H9 (cell line): ENCODE measurements at regions not wholly inside any gene's neighbourhood (a gene's known extent, or its start where the extent isn't known, plus 50 kb on each side); places are given as distances from the start of the nearest gene placed in this dataset.

Experiments used
- DNase-seq: peaks from one replicate; pipeline ENCODE4 v3.0.0-alpha.2; 2017
- H2AFZ ChIP-seq: one replicate; pipeline ENCODE4 v1.6.1; 2013; ENCODE audit warnings: mild to moderate bottlenecking, low read length, control low read depth, moderate library complexity
- H2AK5ac ChIP-seq: 2 replicates; pipeline ENCODE4 v1.6.1; 2013; ENCODE audit warnings: low read length, control low read depth, mixed read lengths; ENCODE audit not compliant: insufficient read length
- H2BK120ac ChIP-seq: one replicate; pipeline ENCODE4 v1.6.1; 2013; ENCODE audit warnings: low read depth, mild to moderate bottlenecking, low read length, control low read depth, inconsistent platforms; ENCODE audit not compliant: poor library complexity, severe bottlenecking
- H2BK12ac ChIP-seq: 2 replicates; pipeline ENCODE4 v1.6.1; 2013; ENCODE audit warnings: low read length, control low read depth, mixed read lengths, low read depth; ENCODE audit not compliant: insufficient read length
- H2BK15ac ChIP-seq: 2 replicates; pipeline ENCODE4 v1.6.1; 2013; ENCODE audit warnings: low read depth, low read length, control low read depth
- H2BK20ac ChIP-seq: one replicate; pipeline ENCODE4 v1.6.1; 2013; ENCODE audit warnings: low read depth, mild to moderate bottlenecking, low read length, control low read depth, inconsistent platforms; ENCODE audit not compliant: poor library complexity, severe bottlenecking
- H2BK5ac ChIP-seq: 2 replicates; pipeline ENCODE4 v1.6.1; 2013; ENCODE audit warnings: low read length, control low read depth, mixed read lengths; ENCODE audit not compliant: insufficient read length
- H3K14ac ChIP-seq: 2 replicates; pipeline ENCODE4 v1.6.1; 2013; ENCODE audit warnings: low read length, control low read depth; ENCODE audit not compliant: insufficient read depth
- H3K18ac ChIP-seq: 2 replicates; pipeline ENCODE4 v1.6.1; 2013; ENCODE audit warnings: low read depth, mild to moderate bottlenecking, mixed read lengths, low read length, control low read depth; ENCODE audit not compliant: insufficient read length
- H3K23ac ChIP-seq: 2 replicates; pipeline ENCODE4 v1.6.1; 2013; ENCODE audit warnings: low read length, control low read depth, mixed read lengths, low read depth; ENCODE audit not compliant: insufficient read length
- H3K23me2 ChIP-seq: 2 replicates; pipeline ENCODE4 v1.6.1; 2013; ENCODE audit warnings: low read depth, mild to moderate bottlenecking, mixed read lengths, low read length, control low read depth; ENCODE audit not compliant: insufficient read length, poor library complexity, severe bottlenecking
- H3K27ac ChIP-seq: 2 replicates; pipeline ENCODE4 v1.5.1; 2013; ENCODE audit warnings: low read length, control low read depth, mixed read lengths, low read depth; ENCODE audit not compliant: insufficient read length
- H3K27me3 ChIP-seq: 2 replicates; pipeline ENCODE4 v1.6.1; 2013; ENCODE audit warnings: low read length, control low read depth, inconsistent platforms; ENCODE audit not compliant: insufficient read depth
- H3K4ac ChIP-seq: 2 replicates; pipeline ENCODE4 v1.6.1; 2013; ENCODE audit warnings: low read depth, mild to moderate bottlenecking, control low read depth, inconsistent platforms, low read length, moderate library complexity
- H3K4me1 ChIP-seq: 2 replicates; pipeline ENCODE4 v1.6.1; 2013; ENCODE audit warnings: low read length, control low read depth, inconsistent platforms; ENCODE audit not compliant: insufficient read depth
- H3K4me2 ChIP-seq: 2 replicates; pipeline ENCODE4 v1.6.1; 2013; ENCODE audit warnings: low read length, control low read depth, mixed read lengths; ENCODE audit not compliant: insufficient read length, insufficient read depth
- H3K56ac ChIP-seq: 2 replicates; pipeline ENCODE4 v1.6.1; 2013; ENCODE audit warnings: low read depth, mild to moderate bottlenecking, mixed read lengths, low read length, control low read depth; ENCODE audit not compliant: insufficient read length
- H3K79me1 ChIP-seq: 2 replicates; pipeline ENCODE4 v1.6.1; 2013; ENCODE audit warnings: low read depth, mild to moderate bottlenecking, moderate library complexity, low read length, control low read depth, inconsistent platforms; ENCODE audit not compliant: insufficient read depth, poor library complexity, severe bottlenecking
- H3K79me2 ChIP-seq: 2 replicates; pipeline ENCODE4 v1.6.1; 2013; ENCODE audit warnings: low read length, control low read depth, inconsistent platforms; ENCODE audit not compliant: insufficient read depth
- H3K9ac ChIP-seq: 2 replicates; pipeline ENCODE4 v1.6.1; 2013; ENCODE audit warnings: low read length, control low read depth, mixed read lengths; ENCODE audit not compliant: insufficient read length; ENCODE audit errors: extremely low read depth
- H3K9me3 ChIP-seq: one replicate; pipeline ENCODE4 v1.6.1; 2013; ENCODE audit warnings: low read depth, low read length, inconsistent platforms; ENCODE audit not compliant: control insufficient read depth
- H3T11ph ChIP-seq: one replicate; pipeline ENCODE4 v1.6.1; 2013; ENCODE audit warnings: mild to moderate bottlenecking, low read length, control low read depth, inconsistent platforms
- H4K20me1 ChIP-seq: one replicate; pipeline ENCODE4 v1.6.1; 2013; ENCODE audit not compliant: control insufficient read depth, insufficient read length, insufficient read depth
- H4K5ac ChIP-seq: 2 replicates; pipeline ENCODE4 v1.6.1; 2013; ENCODE audit warnings: low read depth, mild to moderate bottlenecking, mixed read lengths, low read length, control low read depth; ENCODE audit not compliant: insufficient read length
- H4K8ac ChIP-seq: replicated peaks from 2 replicates; pipeline ENCODE4 v1.6.1; 2013; ENCODE audit warnings: low read length, control low read depth, mixed read lengths, low read depth; ENCODE audit not compliant: insufficient read length
- H4K91ac ChIP-seq: 2 replicates; pipeline ENCODE4 v1.6.1; 2013; ENCODE audit warnings: low read depth, mild to moderate bottlenecking, moderate library complexity, mixed read lengths, low read length, control low read depth; ENCODE audit not compliant: insufficient read length
- H3K27ac Mint-ChIP-seq, 3 experiments: 2 replicates in 2 of 3; 3 replicates in 1 of 3; pipeline ENCODE4 v1.8.0; 2020 to 2021; ENCODE audit warnings: mixed read lengths in 3 of 3, mild to moderate bottlenecking in 1 of 3, moderate library complexity in 1 of 3
- H3K27me3 Mint-ChIP-seq: 2 replicates; pipeline ENCODE4 v1.8.0; 2021; ENCODE audit warnings: low read depth, mild to moderate bottlenecking, moderate library complexity, mixed read lengths
- H3K36me3 Mint-ChIP-seq, 3 experiments: 2 replicates in 2 of 3; 3 replicates in 1 of 3; pipeline ENCODE4 v1.8.0; 2020 to 2021; ENCODE audit warnings: low read depth in 3 of 3, mixed read lengths in 3 of 3; ENCODE audit not compliant: insufficient read depth in 1 of 3
- H3K4me1 Mint-ChIP-seq, 2 experiments: 2 replicates each; pipeline ENCODE4 v1.8.0; 2020; ENCODE audit warnings: mixed read lengths in 2 of 2
- H3K4me3 Mint-ChIP-seq, 2 experiments: 2 replicates in 1 of 2; 3 replicates in 1 of 2; pipeline ENCODE4 v1.8.0; 2020 to 2021; ENCODE audit warnings: mild to moderate bottlenecking in 2 of 2, mixed read lengths in 2 of 2, moderate library complexity in 1 of 2
- H3K9me3 Mint-ChIP-seq, 2 experiments: 2 replicates in 1 of 2; 3 replicates in 1 of 2; pipeline ENCODE4 v1.8.0; 2020; ENCODE audit warnings: mild to moderate bottlenecking in 2 of 2, mixed read lengths in 2 of 2, moderate library complexity in 1 of 2
- CTCF ChIP-seq: fragments of 200-600 bp; sonication (generic); conservative IDR thresholded peaks from 3 replicates; pipeline ENCODE4 v1.8.0; 2021; ENCODE audit warnings: antibody characterized with exemption, mild to moderate bottlenecking

- no peaks in the 10 kb centered on the region for H3K27me3 ChIP-seq
- H3K4ac ChIP-seq = no peak overlapping the region
- H4K20me1 ChIP-seq = no peaks in the 10 kb centered on the region
- no peaks in the 10 kb centered on the region for H3K36me3 Mint-ChIP-seq
- peak overlapping the region in 1 of 3 experiments; percentile 10; a peak in 1 of 7 replicates for H3K27ac Mint-ChIP-seq
- H4K91ac ChIP-seq = no peak overlapping the region
- no peak overlapping the region for H2BK20ac ChIP-seq
- H2BK12ac ChIP-seq = no peak overlapping the region
- H3T11ph ChIP-seq = no peak overlapping the region
- no peak overlapping the region for H2AFZ ChIP-seq
- no peak overlapping the region for H4K5ac ChIP-seq
- no peaks in the 10 kb centered on the region for H3K9me3 Mint-ChIP-seq
- no peak for TF ChIP-seq CTCF
- no peaks in the 10 kb centered on the region for H3K27me3 Mint-ChIP-seq
- H2AK5ac ChIP-seq = no peak overlapping the region
- no peak for DNase-seq
- H3K79me2 ChIP-seq = no peaks in the 10 kb centered on the region
- H3K56ac ChIP-seq = no peak overlapping the region
- H3K27ac ChIP-seq = no peak overlapping the region
- no peaks in the 10 kb centered on the region for H3K4me1 ChIP-seq
- H3K18ac ChIP-seq = no peak overlapping the region
- H3K9ac ChIP-seq = no peak overlapping the region
- no peaks in the 10 kb centered on the region for H3K23me2 ChIP-seq
- H3K79me1 ChIP-seq = no peaks in the 10 kb centered on the region
- H3K9me3 ChIP-seq = no peaks in the 10 kb centered on the region
- 0 out of 4 replicates have a peak, but pooled peaks cover 0 to 4% of the 10 kb centered on the region in 2 experiments for H3K4me1 Mint-ChIP-seq
- H2BK120ac ChIP-seq = no peak overlapping the region
- no peak overlapping the region for H4K8ac ChIP-seq
- no peak overlapping the region for H2BK15ac ChIP-seq
- no peak overlapping the region for H2BK5ac ChIP-seq
- H3K14ac ChIP-seq = no peak overlapping the region
- no peak overlapping the region for H3K4me3 Mint-ChIP-seq
- no peak overlapping the region for H3K23ac ChIP-seq
- H3K4me2 ChIP-seq = no peak overlapping the region
Measured at GRCh38 chr13:102472650-102473049, 70.8 kb upstream of the FGF14 start.
